ENCODE measurements at regions not wholly inside any gene's neighbourhood (a gene's known extent, or its start where the extent isn't known, plus 50 kb on each side); places are given as distances from the start of the nearest gene placed in this dataset.

GRCh38 chr2:16046649-16047048, 106.3 kb downstream of the MYCN start:
- no peaks in the 10 kb centered on the region for H3K4me1 ChIP-seq (ENCODE audit: insufficient read depth, low read length, poor library complexity, severe bottlenecking)
- no peak overlapping the region for H3K9ac ChIP-seq (ENCODE audit: low read depth, low read length, poor library complexity, severe bottlenecking)
- no peaks in the 10 kb centered on the region for H4K20me1 ChIP-seq (ENCODE audit: insufficient read depth, low read length, poor library complexity, severe bottlenecking)
- no peaks in the 10 kb centered on the region for H3K79me2 ChIP-seq (ENCODE audit: insufficient read depth, low read length)
- no peak overlapping the region for H3K4me2 ChIP-seq (ENCODE audit: low read depth, low read length, poor library complexity, severe bottlenecking)
- no peaks in the 10 kb centered on the region for H3K9me2 ChIP-seq (replicated peaks; ENCODE audit: low read depth, low read length)
- H3K4me3 ChIP-seq (ENCODE audit: low read length, poor library complexity, severe bottlenecking) = no peak overlapping the region
- H3F3A ChIP-seq (ENCODE audit: low read depth) = no peaks in the 10 kb centered on the region
- no peaks in the 10 kb centered on the region for H3K36me3 ChIP-seq (ENCODE audit: insufficient read depth, low read length)
- H3K27me3 ChIP-seq (ENCODE audit: insufficient read depth, low read length, poor library complexity, severe bottlenecking) = no peaks in the 10 kb centered on the region
- TF ChIP-seq EZH2phosphoT487 (IDR thresholded peaks at IDR 0.05; ENCODE audit: borderline replicate concordance) (no peak), CTCF (conservative IDR thresholded peaks at IDR 0.05; ENCODE audit: low read length) (no peak)
- H2AFZ ChIP-seq (ENCODE audit: low read length) = no peak overlapping the region
- H3K9me3 ChIP-seq (ENCODE audit: insufficient read depth, low read depth, low read length) = no peaks in the 10 kb centered on the region

DNA sequence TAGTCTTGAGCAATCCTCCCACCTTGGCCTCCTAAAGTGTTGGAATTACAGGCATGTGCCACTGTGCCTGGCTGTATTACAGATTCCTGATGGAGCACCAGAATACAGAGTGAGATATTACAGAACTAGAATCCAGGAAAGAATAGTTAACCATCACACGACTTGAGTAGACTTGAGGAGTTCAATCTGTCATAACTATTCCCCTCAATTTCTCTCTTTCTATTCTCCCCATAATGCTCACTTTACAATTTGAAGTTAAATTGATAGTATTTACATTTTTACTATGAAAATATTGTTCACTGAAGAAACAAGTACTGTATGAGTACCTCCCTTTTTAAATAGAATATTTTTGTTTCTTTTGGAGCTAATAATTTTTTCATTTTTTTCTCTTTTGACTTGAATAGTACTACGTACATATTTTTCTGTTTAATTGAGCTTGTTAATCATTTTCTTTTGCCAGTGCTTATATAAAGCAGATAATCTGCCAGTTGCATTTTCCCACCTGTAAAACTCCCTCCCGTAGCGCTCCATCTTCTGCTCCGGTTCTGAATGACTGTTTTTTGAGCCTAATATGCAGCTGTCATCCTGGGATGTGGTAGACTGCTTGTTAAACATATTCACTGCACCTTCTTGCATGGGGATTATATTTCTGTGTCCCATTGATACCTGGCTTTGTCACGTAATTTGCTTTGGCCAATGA, 105.5 kb downstream of the MYCN start:
- Histone ChIP-seq H3K4me1 (ENCODE audit: insufficient read depth, low read length, poor library complexity, severe bottlenecking) (no peaks in the 10 kb centered on the region), H3K9ac (ENCODE audit: low read depth, low read length, poor library complexity, severe bottlenecking) (no peak overlapping the region), H3K27me3 (ENCODE audit: insufficient read depth, low read length, poor library complexity, severe bottlenecking) (no peaks in the 10 kb centered on the region), H3K36me3 (ENCODE audit: insufficient read depth, low read length) (no peaks in the 10 kb centered on the region), H4K20me1 (ENCODE audit: insufficient read depth, low read length, poor library complexity, severe bottlenecking) (no peaks in the 10 kb centered on the region), H3K4me2 (ENCODE audit: low read depth, low read length, poor library complexity, severe bottlenecking) (no peak overlapping the region), H2AFZ (ENCODE audit: low read length) (no peak overlapping the region), H3K9me3 (ENCODE audit: insufficient read depth, low read depth, low read length) (no peaks in the 10 kb centered on the region), H3K79me2 (ENCODE audit: insufficient read depth, low read length) (no peaks in the 10 kb centered on the region), H3K4me3 (ENCODE audit: low read length, poor library complexity, severe bottlenecking) (no peak overlapping the region), H3K9me2 (replicated peaks; ENCODE audit: low read depth, low read length) (no peaks in the 10 kb centered on the region), H3F3A (ENCODE audit: low read depth) (no peaks in the 10 kb centered on the region)
- no peak for TF ChIP-seq EZH2phosphoT487 (IDR thresholded peaks at IDR 0.05; ENCODE audit: borderline replicate concordance)
- TF ChIP-seq CTCF (conservative IDR thresholded peaks at IDR 0.05; ENCODE audit: low read length) = no peak

DNA sequence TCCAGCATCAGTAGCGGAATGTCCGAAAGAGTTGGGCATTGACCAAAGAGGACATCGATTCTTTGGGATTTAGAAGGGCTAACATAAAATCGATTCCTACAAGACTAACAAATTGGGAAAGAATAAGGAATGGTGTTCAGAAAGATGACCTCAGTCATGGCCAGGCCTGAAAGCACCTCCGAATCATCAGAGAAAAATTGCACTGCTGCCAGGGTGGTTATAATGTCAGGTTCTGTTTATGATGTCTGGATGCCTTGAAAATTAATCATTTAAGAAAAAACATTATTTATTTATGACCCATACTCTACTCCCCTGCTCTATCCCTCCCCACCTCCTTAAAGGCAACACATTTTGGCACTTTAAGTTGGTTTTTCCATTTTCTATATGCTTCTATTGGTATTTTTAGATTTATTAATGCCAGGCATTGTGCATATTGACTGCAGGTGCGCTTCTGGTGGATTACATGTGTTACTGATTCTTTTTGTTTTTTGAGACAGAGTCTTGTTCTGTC, 104.7 kb downstream of the MYCN start:
- H2AFZ ChIP-seq (ENCODE audit: low read length) = no peak overlapping the region
- no peaks in the 10 kb centered on the region for H4K20me1 ChIP-seq (ENCODE audit: insufficient read depth, low read length, poor library complexity, severe bottlenecking)
- no peak overlapping the region for H3K4me2 ChIP-seq (ENCODE audit: low read depth, low read length, poor library complexity, severe bottlenecking)
- no peak overlapping the region for H3K9ac ChIP-seq (ENCODE audit: low read depth, low read length, poor library complexity, severe bottlenecking)
- no peaks in the 10 kb centered on the region for H3K27me3 ChIP-seq (ENCODE audit: insufficient read depth, low read length, poor library complexity, severe bottlenecking)
- H3K79me2 ChIP-seq (ENCODE audit: insufficient read depth, low read length) = no peaks in the 10 kb centered on the region
- no peaks in the 10 kb centered on the region for H3K4me1 ChIP-seq (ENCODE audit: insufficient read depth, low read length, poor library complexity, severe bottlenecking)
- no peaks in the 10 kb centered on the region for H3K36me3 ChIP-seq (ENCODE audit: insufficient read depth, low read length)
- H3F3A ChIP-seq (ENCODE audit: low read depth) = no peaks in the 10 kb centered on the region
- H3K9me2 ChIP-seq (replicated peaks; ENCODE audit: low read depth, low read length) = no peaks in the 10 kb centered on the region
- H3K9me3 ChIP-seq (ENCODE audit: insufficient read depth, low read depth, low read length) = no peaks in the 10 kb centered on the region
- TF ChIP-seq EZH2phosphoT487 (IDR thresholded peaks at IDR 0.05; ENCODE audit: borderline replicate concordance) = no peak
- TF ChIP-seq CTCF (conservative IDR thresholded peaks at IDR 0.05; ENCODE audit: low read length) = no peak
- no peak overlapping the region for H3K4me3 ChIP-seq (ENCODE audit: low read length, poor library complexity, severe bottlenecking)
